Stimulated activated CD4-positive, alpha-beta T cell treated with anti-CD3 and anti-CD28 coated beads, Interleukin-1b, Interleukin-23, amount 100 ng/mL, for 1 hour (primary cell): ENCODE measurements at regions not wholly inside any gene's neighbourhood (a gene's known extent, or its start where the extent isn't known, plus 50 kb on each side); places are given as distances from the start of the nearest gene placed in this dataset.
"Not testable (repeated sequence)": the region's sequence is repeated elsewhere in the genome, so short reads cannot be mapped to it uniquely, and the experiment has no call there.

Experiments
- DNase-seq, 2 donors: peaks; one replicate each; pipeline ENCODE4 v3.0.0-alpha.2; 2020; ENCODE audit warnings: low read depth in 2 of 2

DNA sequence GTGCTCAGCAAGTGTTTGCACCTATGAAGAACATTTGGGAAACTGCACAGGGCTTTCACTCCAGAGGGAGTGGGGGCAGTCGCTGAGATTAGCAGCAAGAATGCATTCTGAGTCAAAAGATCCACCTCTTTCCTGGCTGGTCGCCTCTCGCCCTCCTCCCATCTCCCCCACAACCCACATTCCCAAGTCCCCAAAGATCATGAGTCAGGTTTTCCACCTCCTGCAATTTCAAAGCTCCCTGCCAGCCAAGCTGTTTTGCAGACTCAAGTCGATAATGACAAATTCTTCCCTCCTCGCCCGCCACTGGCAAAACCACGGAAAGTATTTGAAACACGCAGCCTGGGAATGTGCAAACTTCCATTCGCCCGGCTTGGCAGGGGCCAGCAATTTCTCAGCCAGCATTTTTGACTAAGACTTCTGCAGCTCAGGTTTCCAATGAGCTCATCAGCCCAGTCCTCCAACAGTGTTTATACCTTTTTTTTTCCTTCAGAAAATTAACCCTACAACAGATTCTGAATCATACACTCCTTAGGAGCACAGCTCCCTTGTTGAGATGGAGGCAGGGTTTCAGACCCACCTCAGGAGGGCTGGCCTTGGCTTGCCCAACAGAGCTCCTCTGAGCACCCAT lies 181.4 kb downstream of the SMAD6 start:
- DNase-seq, result no peak

DNA sequence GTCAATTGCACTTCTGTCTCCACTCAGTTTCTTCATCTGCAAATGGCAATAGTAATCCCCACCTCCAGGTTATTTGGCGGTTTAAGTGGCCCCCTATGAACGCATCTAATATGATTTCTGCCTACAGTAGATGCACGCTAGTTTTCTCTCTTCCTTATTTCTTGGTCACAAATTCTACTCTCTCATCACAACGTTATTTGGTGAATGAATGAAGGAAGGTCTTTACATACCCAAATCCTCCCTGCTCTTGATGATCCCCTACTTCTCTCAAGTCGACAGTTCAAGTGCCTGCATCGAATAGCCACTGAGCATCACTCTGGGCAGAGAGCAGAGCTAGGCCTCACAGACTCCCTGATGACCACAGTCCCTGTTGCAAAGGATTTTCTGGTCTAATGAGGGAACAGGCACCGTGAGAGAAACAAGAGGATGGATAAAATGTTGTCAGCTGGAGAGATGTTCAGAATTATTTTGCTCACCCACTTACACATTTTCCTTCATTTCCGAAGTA lies 181.2 kb upstream of the SMAD3 start:
- DNase-seq, result no peak

DNA sequence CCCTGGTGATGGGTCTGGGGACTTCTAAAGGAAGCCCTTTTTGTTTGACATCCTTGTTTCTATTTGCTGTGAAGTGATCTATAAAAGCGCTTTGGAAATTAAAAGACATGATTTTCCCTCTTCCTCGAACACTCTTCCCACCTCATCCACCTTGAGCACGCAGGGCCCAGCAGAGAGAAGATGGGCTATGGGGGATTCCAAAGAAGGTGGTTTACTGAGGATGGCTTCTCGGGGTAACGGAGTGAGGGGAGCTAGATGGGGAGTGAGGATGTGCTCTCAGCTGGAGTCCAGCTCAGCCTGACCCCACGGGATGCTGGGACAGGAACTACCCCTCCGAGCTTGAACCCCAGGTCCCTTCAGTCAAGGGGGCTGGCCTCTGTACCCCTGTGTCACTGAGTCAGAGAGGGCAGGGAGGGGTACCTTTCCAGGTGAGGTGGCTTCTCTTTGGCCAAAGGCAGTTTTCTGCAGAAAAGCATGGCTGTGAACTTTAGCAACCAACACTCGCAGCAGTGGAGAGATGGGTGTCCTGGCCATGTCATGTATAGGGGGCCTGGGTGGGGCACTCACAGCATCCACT lies 180.7 kb upstream of the SMAD3 start:
- DNase-seq, result no peak

GRCh38 chr15:66885281-66885915 lies 180.0 kb upstream of the SMAD3 start:
- no peak for DNase-seq

GRCh38 chr15:66886241-66886675 lies 179.1 kb upstream of the SMAD3 start:
- no peak for DNase-seq

DNA sequence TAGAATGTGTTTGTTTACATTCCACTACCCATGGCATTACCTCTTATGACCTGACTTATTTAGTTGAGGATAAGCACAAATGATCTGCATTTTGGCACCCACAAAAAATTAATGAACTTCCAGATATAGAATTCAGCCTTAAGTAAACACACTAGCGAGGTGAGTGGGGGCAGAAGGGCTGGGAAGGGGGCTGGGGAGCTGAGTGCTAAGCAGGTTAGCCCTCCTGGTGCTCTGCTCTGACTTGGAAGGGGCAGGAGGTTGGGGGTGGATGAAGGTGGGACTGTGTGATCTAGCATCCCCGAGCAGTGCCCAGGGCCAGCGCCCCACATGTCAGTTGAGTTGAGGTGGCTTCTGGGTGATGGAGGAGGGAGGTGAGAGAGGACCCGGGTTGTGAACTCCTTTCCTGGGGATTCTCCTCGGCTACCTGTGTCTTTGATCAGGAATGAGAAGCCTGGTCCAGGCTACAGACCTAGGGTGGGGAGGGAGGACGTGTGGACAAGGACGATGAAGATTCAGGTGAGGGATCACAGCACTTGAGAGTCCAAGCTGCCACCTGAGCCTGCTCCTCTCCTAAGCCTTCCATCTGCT lies 178.6 kb upstream of the SMAD3 start:
- DNase-seq, result no peak

DNA sequence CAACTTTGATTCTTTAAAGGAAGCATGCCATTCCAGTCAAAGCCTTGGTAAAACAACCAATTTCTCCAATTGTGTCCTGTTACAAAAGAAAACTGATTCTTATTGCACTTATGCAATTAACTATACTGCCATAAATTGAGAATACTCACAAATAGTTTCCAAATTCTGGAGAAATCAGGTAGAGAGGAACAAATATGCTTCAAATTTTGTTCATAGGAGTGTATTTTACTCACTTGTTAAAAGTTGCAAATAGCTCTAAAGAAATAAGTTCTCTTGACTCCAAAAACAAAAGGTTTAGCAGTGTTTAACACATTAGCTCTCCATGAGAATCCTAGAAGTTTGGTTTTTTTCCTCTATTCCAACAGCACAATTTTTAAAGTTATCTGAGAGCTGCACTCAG lies 176.1 kb upstream of the SMAD3 start:
- DNase-seq, result not testable (repeated sequence)

DNA sequence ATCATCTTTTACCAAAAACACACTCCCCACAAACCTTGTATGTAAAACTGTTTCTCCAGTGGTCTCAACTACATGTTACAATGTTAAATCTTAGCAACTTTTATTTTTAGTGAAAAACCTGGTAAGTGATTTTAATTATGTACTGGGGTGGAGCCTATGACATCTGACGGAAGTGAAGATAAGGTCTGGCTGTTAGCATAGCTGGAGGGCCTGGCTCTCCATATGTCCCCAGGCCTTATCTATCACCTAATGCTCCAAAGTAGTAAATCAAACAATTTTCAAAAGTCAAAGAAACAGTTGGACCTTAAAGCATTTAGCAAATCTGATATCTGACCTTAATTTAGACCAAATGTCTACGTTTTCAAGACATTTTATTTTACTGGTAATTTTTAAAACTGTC lies 173.6 kb upstream of the SMAD3 start:
- no peak for DNase-seq

GRCh38 chr15:66893294-66893693 lies 172.1 kb upstream of the SMAD3 start:
- no peak for DNase-seq

DNA sequence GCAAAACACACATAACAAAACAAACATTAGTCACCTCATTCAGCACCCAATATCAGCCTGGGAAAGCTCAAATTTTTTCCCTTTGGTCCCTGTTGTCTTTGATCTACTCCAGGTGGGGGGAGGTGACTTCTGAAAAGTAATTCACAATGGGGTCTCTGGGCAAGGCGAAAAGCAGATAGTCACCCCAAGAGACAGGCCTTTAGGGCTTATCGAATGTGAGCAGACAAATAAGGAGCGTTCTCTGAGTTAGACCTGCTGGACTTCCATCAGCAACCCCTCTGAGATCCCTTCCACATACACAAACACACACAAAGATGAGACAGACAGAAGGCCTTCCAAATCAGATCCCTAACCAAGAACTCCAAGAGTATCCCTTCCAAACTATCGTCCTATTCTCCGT lies 171.0 kb upstream of the SMAD3 start:
- no peak for DNase-seq

GRCh38 chr15:66894986-66895780 lies 170.2 kb upstream of the SMAD3 start:
- no peak for DNase-seq

DNA sequence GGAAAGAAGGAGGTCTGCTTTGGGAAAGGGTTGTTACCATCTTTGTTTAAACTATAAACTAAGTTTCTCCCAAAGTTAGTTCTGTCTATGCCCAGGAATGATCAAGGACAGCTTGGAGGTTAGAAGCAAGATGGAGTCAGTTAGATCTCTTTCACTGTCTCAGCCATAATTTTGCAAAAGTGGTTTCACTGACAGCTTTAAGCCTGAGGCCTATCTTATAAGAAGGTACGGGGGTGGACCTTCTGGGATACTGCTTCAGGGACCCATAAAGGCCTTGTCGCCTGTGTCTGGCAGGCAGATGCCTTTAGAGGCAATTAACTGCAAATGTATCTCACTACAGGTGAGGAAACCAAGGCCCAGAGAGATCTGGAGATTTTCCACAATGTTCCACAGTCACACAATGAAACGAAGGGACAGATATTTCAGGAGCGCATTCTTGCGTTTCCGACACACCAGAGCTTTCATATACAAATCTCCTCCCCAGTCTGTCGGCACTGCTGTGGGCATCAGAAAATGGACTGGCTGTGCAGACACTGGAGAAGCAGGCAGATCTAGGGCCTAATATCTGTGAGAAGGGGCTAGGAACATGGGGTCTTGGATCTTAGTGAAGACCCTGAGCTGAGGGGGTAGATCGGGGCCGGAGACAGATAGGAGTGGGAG lies 169.5 kb upstream of the SMAD3 start:
- DNase-seq, result no peak

DNA sequence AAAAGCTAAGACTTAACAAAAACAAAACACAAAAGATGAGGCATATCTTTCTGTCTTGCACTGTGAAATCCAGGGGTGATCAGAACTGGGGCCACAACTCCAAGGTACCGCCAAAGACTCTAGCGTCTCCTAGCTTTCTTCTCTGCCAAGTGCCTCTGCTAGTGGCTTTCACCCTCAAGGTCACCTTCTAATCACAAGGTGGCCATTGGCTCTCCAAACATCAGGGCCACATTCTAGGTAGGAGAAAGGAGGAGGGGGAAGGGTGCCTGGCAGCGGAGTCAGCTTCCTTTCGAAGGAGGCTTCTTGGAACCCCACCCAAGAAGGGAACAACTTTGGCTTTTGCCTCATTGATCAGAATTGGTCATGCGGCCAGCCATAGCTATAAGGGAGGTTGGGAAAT lies 168.8 kb upstream of the SMAD3 start:
- no peak for DNase-seq

GRCh38 chr15:66897416-66897815 lies 168.0 kb upstream of the SMAD3 start:
- DNase-seq, result no peak

- DNase-seq, result no peak
Observed at GRCh38 chr15:66897971-66898370, 167.4 kb upstream of the SMAD3 start.

DNA sequence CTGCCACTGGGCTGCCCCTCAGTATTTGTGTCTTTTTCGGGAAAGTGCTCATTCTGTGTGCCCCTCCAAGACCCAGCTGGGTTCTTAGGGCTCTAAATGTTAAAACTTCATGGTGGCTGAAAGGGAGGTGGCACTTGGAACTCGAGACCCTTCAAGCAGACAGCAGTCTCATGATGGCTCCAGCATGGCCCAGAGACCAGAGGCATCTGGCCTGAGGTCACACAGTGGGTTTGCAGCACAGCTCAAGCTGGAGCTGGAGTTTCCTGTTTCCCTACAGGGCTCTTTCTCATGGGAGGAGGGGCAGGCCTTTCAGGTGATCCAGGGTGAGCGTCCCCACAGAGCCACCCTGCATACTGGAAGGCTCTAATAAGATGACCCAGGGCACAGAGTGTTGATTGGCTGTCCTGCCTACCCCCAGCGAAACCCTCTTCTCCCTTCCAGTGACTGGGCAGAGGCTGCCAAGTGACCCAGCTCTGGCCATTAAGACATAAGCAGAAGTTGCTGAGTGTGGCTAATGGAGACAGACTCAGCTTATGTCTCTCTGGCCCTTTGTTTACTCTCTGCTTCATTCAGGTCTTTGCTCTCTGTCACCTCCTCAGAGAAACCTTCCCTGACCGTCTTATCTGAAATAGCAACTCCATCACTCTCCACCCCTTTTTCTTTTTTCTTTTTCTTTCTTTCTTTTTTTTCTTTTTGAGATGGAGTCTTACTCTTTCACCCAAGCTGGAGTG lies 166.6 kb upstream of the SMAD3 start:
- no peak for DNase-seq

GRCh38 chr15:66899555-66900350 lies 165.6 kb upstream of the SMAD3 start:
- no peak for DNase-seq

GRCh38 chr15:66900586-66901310 lies 164.7 kb upstream of the SMAD3 start:
- no peak for DNase-seq

- DNase-seq, result no peak
Observed at GRCh38 chr15:66901336-66902100, 163.9 kb upstream of the SMAD3 start.
